ENCODE measurements at regions not wholly inside any gene's neighbourhood (a gene's known extent, or its start where the extent isn't known, plus 50 kb on each side); places are given as distances from the start of the nearest gene placed in this dataset.

GRCh38 chr4:13844740-13845139 lies 217.2 kb upstream of the BOD1L1 start:
- DNase-seq (ENCODE audit: low read depth): no peak

GRCh38 chr4:13849778-13850177 lies 222.3 kb upstream of the BOD1L1 start:
- no peak for DNase-seq (ENCODE audit: low read depth)

DNA sequence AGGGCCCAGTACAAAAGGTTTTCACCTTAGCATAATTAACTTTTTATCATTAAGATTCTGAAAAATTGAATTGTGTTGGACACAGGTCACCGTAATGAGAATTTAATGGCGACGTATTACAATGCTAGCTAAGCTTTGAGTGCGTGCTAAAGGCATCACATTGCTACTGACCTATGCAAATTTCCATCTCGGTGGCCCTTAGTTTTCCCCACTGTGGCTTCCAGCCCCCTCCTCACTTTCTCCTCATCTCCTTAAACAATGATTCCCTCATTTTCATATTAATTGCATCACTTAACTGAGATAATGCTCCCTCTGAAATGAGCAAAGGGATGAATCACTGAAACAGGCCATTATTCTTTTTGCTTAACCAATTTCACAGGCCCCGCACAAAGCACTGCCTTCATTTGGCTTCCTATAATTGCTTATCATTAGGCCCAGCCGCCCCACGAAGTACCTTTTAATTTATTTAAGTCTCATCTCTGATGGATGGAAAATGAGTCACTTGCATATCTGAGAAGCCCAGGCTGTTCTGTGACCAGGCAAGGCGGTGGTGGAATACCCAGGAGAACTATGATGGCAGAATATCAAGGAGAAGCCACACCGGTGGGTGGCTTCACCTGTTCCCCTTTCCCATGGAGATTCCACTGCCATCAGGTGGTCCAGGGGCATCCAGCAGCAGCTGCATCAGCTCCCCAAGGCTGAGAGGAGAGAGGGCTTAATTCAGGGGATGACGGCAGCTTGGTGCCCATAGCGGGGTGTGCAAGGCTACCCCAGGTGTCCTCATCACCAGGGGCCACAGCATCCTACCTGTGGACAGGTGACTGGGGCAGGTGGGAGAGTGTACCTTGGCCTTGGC lies 223.8 kb upstream of the BOD1L1 start:
- DNase-seq (ENCODE audit: low read depth): no peak

- no peak for DNase-seq (ENCODE audit: low read depth)
These were observed 224.9 kb upstream of the BOD1L1 start for GRCh38 chr4:13852411-13852810.

DNA sequence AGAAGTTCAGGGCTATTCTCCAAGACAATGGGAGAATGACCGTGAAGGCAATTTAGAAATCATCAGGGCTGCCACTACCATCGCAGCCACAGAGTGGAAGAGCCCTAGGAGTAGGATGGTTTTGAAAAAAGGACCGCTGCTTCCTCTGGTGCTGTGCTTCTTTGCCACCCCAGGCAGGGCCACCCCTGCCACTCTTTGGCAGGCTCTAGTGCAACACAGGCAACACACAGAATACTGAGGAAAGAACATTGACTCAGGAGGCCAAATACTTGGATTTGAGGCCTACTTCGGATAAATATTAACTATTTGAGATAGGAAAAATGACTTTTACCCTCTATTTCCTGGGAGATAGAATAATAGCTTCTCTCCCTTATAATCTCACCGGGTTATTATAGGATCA lies 228.9 kb upstream of the BOD1L1 start:
- DNase-seq (ENCODE audit: low read depth): no peak

GRCh38 chr4:13857397-13857796 lies 229.9 kb upstream of the BOD1L1 start:
- DNase-seq (ENCODE audit: low read depth): no peak

DNA sequence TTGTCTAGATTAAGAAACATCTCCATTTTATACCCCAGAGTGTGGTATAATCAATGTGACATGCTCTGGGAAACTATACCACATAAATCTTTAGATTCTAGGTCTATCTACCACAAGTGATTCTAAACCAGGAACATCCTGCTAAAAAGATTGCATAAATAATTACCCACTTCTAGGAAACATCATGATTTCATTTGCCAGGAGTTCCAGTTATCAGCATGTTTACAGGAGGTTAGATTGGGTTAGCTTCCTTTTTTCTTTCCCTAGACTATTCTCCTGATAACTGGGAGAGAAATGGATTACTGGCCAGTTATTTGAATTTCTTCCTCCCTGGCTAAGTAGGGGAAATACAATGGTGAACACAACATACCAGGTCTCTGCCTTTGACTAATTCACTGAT lies 230.3 kb upstream of the BOD1L1 start:
- no peak for DNase-seq (ENCODE audit: low read depth)

- peak; percentile 28 for DNase-seq (ENCODE audit: low read depth)
These were observed 231.9 kb upstream of the BOD1L1 start for GRCh38 chr4:13859423-13859822.

DNA sequence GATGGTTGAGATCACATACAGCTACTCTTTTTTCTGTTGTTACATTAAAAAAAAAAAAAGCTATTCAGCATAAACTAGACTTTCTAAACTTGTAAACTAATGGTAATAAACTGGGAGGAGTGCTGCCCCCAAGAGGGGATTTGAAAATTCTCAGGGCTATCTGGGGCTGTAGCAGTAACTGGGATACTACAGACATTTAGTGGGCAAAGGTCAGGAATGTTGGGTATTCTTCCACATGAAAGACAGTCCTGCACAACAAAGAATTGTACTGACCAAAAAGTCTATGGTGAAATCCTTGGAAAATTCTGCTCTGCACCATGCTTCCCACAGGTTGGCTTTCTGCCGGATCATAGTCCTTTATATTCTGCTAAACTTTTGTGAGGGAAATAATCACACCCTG lies 232.6 kb upstream of the BOD1L1 start:
- peak; percentile 25 for DNase-seq (ENCODE audit: low read depth)

- DNase-seq (ENCODE audit: low read depth): peak; percentile 74
These were observed 238.5 kb upstream of the BOD1L1 start for GRCh38 chr4:13865871-13866669.

GRCh38 chr4:13866881-13867280 lies 239.4 kb upstream of the BOD1L1 start:
- peak; percentile 57 for DNase-seq (ENCODE audit: low read depth)

DNA sequence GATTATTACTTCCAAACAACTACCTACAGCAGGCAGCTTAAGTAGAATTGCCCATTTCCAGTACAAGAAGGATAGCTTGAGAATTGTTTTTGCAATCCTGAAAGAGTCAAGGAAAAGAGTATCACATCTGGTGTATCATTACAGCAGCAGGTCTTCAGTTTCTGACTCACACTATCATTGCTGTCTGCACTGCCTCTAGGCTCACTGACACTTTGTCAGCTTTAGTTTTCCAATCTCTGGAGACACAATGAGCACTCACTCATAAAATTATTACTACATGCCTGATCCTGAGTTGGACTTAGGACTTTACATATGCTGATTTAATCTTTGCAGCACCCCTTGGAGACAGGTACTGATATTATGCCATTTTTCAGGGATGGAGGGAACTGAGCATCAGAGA lies 244.6 kb upstream of the BOD1L1 start:
- DNase-seq (ENCODE audit: low read depth): peak; percentile 44

- DNase-seq (ENCODE audit: low read depth): no peak
These were observed 245.4 kb upstream of the BOD1L1 start for GRCh38 chr4:13872955-13873354.

- no peak for DNase-seq (ENCODE audit: low read depth)
These were observed 247.7 kb upstream of the BOD1L1 start for GRCh38 chr4:13875181-13875580.

DNA sequence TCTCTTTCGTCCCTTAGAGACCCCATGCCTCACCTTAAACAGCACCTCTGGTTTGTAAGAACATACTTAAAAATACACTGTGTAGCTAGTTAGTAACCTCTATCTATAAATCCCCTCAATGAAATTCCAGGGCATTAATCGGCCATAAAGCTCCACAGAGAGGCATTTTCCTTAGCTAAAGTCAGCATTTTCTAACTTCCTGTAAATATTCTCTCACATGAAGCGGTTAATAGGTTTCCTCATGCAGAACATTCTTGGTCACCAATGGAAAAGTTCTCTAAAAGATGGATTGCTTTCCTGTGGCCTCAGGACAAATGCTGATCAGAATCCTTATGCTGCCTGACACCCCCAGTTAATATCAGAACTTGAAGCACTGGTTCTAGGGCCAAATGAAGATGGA lies 248.6 kb upstream of the BOD1L1 start:
- no peak for DNase-seq (ENCODE audit: low read depth)

GRCh38 chr4:13876940-13877339 lies 249.4 kb upstream of the BOD1L1 start:
- DNase-seq (ENCODE audit: low read depth): no peak

- DNase-seq (ENCODE audit: low read depth): no peak
These were observed 250.1 kb upstream of the BOD1L1 start for GRCh38 chr4:13877626-13878025.

GRCh38 chr4:13881892-13882291 lies 254.4 kb upstream of the BOD1L1 start:
- peak; percentile 58 for DNase-seq (ENCODE audit: low read depth)

- no peak for DNase-seq (ENCODE audit: low read depth)
These were observed 259.5 kb upstream of the BOD1L1 start for GRCh38 chr4:13887010-13887409.

DNA sequence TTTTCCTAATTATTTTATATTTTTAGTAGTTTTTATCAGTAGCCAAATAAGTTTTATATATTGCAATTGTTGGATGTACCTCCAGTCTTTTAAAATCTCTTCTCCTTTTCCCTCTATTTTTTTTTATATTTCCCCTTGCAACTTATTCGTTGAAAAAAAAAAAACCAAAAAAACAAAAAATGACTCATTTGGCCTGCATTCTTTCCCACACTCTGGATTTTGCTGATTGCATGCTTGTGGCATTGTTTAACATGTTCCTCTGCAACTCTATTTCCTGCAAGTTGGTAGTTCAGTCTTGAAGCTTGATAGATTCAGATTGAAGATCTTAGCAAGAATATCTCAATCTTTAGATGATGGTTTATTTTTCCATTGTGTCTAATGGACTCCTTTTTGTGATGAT lies 260.6 kb upstream of the BOD1L1 start:
- peak; percentile 94 for DNase-seq (ENCODE audit: low read depth)

GRCh38 chr4:13891544-13891939 lies 264.0 kb upstream of the BOD1L1 start:
- peak; percentile 72 for DNase-seq (ENCODE audit: low read depth)

GRCh38 chr4:13892739-13893105 lies 265.2 kb upstream of the BOD1L1 start:
- peak; percentile 80 for DNase-seq (ENCODE audit: low read depth)

DNA sequence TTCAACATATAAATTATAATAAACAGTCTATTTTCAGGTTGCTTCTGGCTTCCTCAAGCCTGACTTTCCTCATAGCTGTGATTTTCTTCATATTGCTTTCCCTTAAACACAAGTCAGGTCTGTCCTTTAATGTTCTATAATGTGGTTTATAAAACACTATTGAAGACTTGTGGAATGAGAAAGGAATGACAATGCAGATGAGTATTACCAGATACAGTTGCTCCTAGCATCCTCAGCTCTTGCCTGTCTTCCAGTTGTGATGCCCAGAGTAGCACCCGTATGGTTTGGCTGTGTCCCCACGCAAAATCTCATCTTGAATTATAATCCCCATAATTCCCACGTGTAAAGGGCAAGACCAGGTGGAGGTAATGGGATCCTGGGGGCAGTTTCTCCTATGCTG lies 265.7 kb upstream of the BOD1L1 start:
- peak; percentile 50 for DNase-seq (ENCODE audit: low read depth)

All from EH (cell line).